NK-92 treated with Interleukin-12 subunit alpha and Interleukin-12 subunit beta, amount 100 ng/mL, for 24 hours (cell line): ENCODE measurements at regions not wholly inside any gene's neighbourhood (a gene's known extent, or its start where the extent isn't known, plus 50 kb on each side); places are given as distances from the start of the nearest gene placed in this dataset.

Experiments
- DNase-seq: peaks from one replicate; lab custom pipeline; 2025; lab: John Stamatoyannopoulos, UW

DNA sequence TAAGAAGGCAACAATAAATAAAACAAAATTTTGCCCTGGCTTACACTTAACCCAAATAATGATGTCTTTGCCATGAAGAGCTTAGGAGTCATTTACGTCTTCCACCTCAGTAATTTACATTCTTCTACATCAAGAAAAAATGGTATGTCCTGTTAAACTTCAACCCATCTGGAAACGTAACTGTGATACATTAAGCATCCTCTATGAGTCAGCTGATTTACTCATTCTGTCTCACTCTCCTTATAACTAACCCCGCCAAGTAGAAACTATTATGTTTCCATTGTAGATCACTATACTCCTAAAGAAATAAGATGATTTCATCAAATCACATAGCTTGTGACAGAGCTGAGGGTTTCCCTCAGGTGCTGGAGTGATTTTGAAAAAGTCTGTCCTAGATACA lies 330.7 kb downstream of the CDC14C start:
- DNase-seq = no peak

DNA sequence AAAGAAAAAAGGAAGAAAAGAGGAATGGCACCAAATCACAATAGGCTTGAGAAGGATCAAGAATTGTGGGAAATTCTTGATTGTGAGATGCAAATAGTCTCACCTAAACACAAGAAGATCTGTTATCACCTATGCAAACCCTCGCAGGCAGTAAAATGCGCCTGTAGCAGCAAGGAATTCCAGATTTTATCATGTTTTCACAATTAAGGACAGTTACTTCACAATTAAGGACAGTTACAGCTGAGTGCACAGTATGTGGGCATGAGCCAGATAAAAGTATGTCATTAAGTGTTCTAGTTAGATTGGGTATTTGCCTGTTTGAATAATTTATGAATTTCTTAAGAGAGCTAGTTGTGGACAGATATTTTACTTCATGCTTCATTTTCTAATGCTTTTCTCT lies 336.2 kb downstream of the CDC14C start:
- DNase-seq = no peak

GRCh38 chr7:49261928-49262327 lies 337.6 kb downstream of the CDC14C start:
- no peak for DNase-seq

GRCh38 chr7:49264530-49264929 lies 340.2 kb downstream of the CDC14C start:
- DNase-seq = no peak

- DNase-seq = no peak
Observed at GRCh38 chr7:49273897-49274296, 349.6 kb downstream of the CDC14C start.

- no peak for DNase-seq
Observed at GRCh38 chr7:49279891-49280290, 355.5 kb downstream of the CDC14C start.

GRCh38 chr7:49287653-49288052 lies 363.3 kb downstream of the CDC14C start:
- DNase-seq = no peak

- DNase-seq = no peak
Observed at GRCh38 chr7:49294611-49295010, 370.3 kb downstream of the CDC14C start.

- DNase-seq = no peak
Observed at GRCh38 chr7:49295146-49295545, 370.8 kb downstream of the CDC14C start.

GRCh38 chr7:49297958-49298357 lies 373.6 kb downstream of the CDC14C start:
- no peak for DNase-seq

- DNase-seq = no peak
Observed at GRCh38 chr7:49308787-49309186, 384.4 kb downstream of the CDC14C start.

- DNase-seq = no peak
Observed at GRCh38 chr7:49320083-49320482, 395.7 kb downstream of the CDC14C start.

DNA sequence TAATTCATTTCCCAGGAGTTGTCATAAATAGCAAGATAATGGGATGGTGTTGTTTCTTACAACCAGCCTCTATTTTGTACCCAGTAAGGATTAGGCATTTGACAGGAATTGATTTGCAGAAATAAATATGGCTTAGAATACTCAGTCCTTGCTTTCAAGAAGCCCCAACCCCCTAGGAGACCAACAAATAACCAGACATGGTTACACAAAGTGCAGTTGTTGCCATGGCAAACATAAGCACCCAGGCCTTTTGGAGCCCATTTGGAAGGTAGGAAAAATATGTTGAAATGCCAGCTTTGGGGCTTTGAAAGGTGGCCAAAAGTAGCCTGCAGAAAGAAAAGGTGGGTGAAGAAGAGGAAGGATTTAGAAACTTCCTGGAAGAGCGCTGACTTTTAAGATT lies 397.5 kb downstream of the CDC14C start:
- no peak for DNase-seq

- DNase-seq = no peak
Observed at GRCh38 chr7:49322476-49322875, 398.1 kb downstream of the CDC14C start.

DNA sequence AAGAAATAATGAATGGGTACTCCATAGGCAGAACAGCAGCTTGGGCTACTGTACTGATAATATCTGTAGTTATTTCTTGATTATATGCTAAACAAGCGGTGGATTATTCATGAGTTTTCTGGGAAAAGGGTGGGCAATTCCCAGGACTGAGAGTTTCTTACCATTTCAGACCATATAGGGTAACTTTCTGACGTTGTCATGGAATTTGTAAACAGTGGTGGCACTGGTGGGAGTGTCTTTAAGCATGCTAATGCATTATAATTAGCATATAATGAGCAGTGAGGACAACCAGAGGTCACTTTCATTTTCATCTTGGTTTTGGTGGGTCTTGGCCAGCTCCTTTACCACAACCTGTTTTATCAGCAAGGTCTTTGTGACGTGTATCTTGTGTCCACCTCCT lies 399.7 kb downstream of the CDC14C start:
- no peak for DNase-seq

- no peak for DNase-seq
Observed at GRCh38 chr7:49324707-49325106, 400.4 kb downstream of the CDC14C start.

GRCh38 chr7:49325571-49325970 lies 401.2 kb downstream of the CDC14C start:
- DNase-seq = no peak

GRCh38 chr7:49327155-49327554 lies 402.8 kb downstream of the CDC14C start:
- no peak for DNase-seq

- DNase-seq = no peak
Observed at GRCh38 chr7:49333180-49333881, 409.0 kb downstream of the CDC14C start.

- DNase-seq = no peak
Observed at GRCh38 chr7:49341849-49342248, 417.5 kb downstream of the CDC14C start.

DNA sequence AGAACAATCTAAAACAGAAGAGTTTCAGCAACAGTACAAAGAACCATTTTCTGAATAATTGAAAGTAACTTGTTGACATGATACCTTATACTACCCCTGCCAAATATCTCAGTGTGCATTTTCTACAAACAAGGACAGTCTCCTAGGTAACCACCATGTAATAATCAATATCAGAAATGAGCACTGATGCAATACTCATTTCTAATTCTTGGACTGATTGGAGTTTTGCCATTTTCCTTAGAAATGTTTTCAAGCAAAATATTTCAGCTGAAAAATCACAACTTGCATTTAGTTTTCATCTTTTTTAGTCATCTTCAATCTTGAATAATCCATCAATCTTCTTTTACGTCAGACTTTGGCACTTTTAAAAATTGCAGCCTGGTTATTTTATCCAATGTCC lies 420.2 kb downstream of the CDC14C start:
- DNase-seq = no peak

- no peak for DNase-seq
Observed at GRCh38 chr7:49346195-49346899, 422.0 kb downstream of the CDC14C start.

DNA sequence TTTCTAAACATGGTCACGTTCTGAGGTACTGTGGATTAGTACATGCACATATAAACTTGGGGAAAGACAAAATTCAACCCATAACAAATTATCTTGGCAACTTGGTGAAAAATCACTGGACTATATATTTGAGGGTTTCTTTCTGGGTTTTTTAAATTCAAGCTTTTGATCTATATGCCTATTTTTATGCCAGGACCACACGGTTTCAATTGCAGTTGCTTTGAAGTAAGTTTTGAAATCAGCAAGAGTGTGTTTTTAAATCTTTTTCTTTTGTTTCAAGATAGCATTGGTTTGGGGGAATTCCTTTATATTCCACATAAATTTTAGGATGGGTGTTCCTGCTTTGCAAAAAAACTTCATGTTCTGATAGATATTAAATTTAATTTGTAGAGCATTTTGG lies 406.4 kb upstream of the VWC2 start:
- DNase-seq = no peak

DNA sequence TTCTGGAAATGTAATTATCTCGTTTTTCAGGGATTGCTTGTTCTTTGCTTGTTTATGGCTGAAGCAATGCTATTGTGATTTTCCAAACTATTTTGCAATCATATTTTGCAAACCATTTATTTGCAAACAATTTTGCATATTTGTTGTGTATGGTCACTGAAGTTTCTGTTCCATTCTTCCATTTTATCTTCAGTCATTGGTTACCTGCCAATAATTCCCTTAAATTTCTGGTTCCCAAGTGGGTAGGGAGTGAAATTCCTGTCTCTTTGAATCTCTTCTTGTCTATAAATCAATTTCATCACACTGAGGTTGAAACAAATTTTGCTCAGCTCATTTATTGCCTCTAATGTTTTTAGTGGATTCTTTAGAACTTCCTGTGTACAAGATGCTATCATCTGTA lies 401.7 kb upstream of the VWC2 start:
- no peak for DNase-seq
